ENCODE measurements at regions not wholly inside any gene's neighbourhood (a gene's known extent, or its start where the extent isn't known, plus 50 kb on each side); places are given as distances from the start of the nearest gene placed in this dataset.

- TF ChIP-seq CTCF (conservative IDR thresholded peaks at IDR 0.05; ENCODE audit: low read length) (no peak), EZH2phosphoT487 (IDR thresholded peaks at IDR 0.05; ENCODE audit: borderline replicate concordance) (no peak)
Observed at GRCh38 chr15:93189561-93189960, 100.5 kb upstream of the RGMA start.

Data from Loucy (cell line).